ENCODE measurements at regions not wholly inside any gene's neighbourhood (a gene's known extent, or its start where the extent isn't known, plus 50 kb on each side); places are given as distances from the start of the nearest gene placed in this dataset.

DNA sequence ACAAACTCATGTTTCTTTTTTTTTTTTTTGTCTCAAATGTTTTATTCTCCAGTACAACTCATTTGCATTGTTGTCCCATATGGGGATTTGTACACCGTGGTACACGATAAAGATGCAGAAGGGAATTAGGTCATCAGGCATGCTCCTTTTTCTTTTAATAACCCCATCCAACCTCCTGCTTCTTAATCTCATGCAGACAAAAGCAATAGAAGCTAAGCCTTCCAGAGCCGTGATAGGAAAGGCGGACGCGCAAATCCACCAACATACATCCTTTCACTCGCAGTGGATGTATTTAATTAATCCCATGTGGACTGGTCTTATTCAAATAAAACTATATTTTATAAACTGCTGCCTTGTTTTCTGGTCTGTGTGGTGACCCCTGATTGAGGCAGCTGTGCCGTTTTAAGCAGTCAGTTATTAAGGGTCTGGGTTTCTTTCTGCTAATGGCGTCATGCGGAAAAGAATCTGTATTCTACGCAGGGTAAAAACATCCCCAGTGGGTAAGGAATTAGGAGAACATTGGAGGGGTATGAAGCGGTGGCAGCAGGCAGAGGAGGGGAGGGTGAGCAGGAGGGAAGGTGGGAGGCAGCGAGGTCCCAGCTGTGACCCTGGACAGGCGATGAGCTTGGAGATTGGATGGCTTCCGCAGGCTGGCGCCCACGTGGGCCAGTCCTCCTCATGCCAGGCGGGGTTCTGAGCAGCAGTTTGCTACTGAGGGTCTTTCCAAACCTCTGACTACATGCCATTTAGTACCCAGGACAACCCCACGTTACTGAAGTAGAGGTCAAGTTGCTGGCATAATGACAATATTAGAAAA lies 172.8 kb downstream of the LINC00237 start:
- DNase-seq (ENCODE audit: low read depth), result no peak

DNA sequence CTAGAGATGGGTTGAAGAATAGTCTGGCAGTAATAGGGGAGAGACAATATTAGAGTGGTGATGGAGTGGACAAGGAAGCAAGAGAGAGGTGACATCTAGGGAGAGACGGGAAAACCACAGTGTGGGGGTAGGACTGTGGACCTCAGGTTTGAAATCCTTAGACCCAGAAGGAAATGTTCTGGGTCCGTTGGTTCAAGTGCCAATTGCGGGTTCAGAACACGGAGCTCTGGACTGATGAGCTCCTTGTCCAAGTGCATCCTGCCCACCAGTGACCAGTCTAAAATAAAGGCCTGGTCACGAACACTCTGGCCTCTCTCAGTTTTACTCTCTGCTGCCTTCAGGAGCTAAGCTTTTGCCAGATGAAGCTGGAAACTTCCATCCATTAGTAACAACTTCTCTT lies 174.0 kb downstream of the LINC00237 start:
- no peak for DNase-seq (ENCODE audit: low read depth)

GRCh38 chr20:20931632-20932031 lies 174.5 kb downstream of the LINC00237 start:
- no peak for DNase-seq (ENCODE audit: low read depth)

DNA sequence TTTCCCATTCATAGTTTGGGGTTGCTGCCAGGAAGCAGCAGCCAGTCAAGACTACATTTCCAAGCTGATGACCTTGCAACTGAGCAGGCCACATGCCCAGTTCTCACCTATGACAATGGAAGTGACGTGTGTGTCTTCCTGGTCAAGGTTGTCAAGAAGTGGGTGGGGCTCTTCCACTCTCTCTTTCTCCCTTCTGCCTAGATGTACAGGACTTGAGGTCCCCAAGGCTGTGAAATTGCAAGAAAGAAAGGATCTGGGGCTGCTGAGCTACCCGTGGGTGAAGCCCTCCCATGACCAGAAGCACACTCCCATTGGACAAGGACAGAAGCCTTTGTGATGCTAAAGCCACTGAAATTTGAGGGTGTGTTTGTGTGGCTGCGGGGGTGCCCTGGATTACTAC lies 175.1 kb downstream of the LINC00237 start:
- no peak for DNase-seq (ENCODE audit: low read depth)

GRCh38 chr20:20930500-20930899 lies 175.7 kb downstream of the LINC00237 start:
- no peak for DNase-seq (ENCODE audit: low read depth)

DNA sequence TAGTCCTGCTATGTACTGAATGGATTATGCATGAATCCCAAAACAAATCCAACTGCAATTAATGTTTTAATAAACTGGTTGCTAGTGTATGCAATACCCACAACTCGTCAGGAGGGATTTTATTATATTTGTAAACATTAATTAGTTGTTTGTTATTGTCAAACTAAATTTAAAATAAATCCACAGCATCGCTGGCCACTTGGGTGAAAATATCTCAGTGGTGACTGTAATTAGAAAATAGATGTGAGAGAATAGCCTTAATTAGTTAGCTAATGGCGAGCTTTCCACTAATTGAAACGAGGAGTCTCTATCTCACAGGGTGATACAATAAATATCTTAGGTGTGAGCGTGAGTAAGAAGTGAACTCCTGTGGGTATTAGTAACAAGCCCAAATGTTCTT lies 176.8 kb downstream of the LINC00237 start:
- DNase-seq (ENCODE audit: low read depth), result no peak

DNA sequence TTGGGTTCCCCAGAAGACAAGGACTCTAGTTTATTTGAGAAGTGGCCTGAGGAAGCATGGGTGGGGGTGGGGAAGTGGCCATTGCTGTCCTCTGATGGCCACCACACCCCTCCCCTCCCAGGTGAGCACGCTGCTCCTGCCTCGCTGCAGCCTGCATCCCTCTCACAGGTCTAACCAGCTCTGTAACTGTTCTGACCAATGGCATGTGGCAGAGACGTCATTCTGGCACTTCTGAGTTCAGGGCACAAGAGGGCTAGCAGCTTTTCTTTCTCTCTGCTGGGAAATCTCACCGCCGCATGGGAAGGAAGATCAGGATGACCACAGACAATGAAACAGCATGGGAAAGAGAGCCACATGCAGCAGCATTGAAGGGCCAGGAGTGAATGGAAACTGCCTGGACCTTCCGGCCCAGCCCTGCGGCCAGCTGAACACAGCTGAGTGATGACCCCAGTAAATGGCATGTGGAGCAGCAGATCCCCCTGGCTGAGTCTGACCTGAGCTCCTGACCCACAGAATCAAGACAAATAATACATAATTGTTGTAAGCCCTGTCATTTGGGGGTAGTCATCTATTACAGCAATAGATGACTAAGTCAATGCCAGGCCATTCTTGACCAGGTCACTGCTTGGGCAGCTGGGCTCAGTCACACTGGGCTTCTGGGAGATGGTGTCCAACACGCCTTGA lies 179.8 kb downstream of the LINC00237 start:
- no peak for DNase-seq (ENCODE audit: low read depth)

DNA sequence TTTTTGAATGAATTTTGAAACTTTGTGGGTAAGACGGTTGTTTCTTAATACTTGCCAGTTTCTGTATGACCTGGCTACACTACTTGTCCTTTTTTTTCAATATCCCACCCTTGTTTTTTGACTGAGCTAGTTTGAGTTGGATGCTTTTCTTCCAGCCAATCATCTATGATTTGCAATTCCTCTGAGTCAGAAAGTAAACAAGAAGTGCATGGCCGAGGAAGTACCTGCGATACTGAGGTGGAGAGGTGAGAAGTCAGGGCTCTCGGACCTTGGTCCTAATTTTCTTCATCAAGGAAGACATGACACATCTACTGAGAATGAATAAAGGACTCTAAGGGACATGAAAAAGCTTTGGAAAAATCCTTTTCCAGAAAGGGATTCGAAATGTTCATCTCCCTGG lies 185.7 kb downstream of the LINC00237 start:
- DNase-seq (ENCODE audit: low read depth), result no peak

- DNase-seq (ENCODE audit: low read depth), result no peak
These were observed 190.3 kb downstream of the LINC00237 start for GRCh38 chr20:20915844-20916243.

GRCh38 chr20:20904501-20904831 lies 192.0 kb upstream of the RALGAPA2 start:
- no peak for DNase-seq (ENCODE audit: low read depth)

GRCh38 chr20:20903773-20904500 lies 191.5 kb upstream of the RALGAPA2 start:
- no peak for DNase-seq (ENCODE audit: low read depth)

DNA sequence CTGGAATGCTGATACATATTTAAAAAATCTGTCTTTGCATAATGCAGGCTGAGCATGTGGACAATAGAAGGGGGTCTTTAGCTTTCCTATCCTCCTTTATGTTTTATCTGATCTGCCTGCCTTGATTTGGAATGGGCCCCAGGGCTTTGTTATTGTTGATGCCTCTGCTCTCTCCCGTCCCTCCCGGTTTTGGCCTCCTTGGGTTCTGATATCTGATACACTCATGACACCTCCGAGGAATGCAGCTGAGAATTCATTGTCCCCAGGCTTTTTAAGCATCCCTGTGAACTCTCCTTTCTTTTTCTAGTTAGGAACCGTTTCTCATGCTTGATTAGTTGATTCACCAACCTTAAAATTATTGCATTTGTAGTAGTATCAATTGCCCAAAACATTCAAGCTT lies 185.5 kb upstream of the RALGAPA2 start:
- no peak for DNase-seq (ENCODE audit: low read depth)

DNA sequence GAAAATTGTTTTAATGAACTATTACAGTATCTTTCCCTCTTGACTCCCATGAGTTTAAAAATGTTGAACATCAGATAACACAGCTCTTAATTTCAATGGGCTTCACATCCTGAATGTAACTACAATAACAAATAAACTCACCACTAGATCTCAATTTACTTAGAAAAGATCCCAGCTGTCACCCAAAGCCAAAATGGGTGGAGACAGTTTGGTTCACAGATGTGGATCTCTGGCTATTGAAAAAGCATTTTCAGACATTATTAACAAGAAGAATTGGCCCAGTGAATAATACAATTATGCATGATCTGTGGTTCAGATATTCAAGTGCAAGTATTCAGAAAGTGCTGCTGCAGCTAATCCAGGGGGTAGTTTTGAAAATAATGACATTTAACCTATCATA lies 184.7 kb upstream of the RALGAPA2 start:
- DNase-seq (ENCODE audit: low read depth), result no peak

- no peak for DNase-seq (ENCODE audit: low read depth)
These were observed 184.2 kb upstream of the RALGAPA2 start for GRCh38 chr20:20896606-20897005.

GRCh38 chr20:20895537-20895936 lies 183.1 kb upstream of the RALGAPA2 start:
- no peak for DNase-seq (ENCODE audit: low read depth)

- no peak for DNase-seq (ENCODE audit: low read depth)
These were observed 182.3 kb upstream of the RALGAPA2 start for GRCh38 chr20:20894753-20895152.

DNA sequence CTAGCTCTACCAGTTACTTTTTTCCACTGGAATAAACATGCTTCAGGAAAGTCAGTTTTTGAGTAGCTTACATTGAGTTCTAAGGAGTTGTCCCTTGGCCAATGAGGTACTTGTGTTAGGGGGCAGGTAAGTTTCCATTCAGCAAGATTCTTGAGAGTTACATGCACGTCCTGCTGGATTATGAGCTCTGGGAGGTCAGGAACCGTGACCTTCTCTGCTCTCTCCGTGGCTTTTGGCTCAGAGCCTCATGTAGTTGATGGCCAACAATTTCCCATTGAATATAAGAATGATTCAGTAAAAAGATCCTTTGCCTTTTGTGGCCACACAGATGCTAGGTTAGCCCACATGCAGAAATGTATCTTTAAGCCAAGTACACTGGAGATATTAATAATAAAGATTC lies 181.8 kb upstream of the RALGAPA2 start:
- no peak for DNase-seq (ENCODE audit: low read depth)

- no peak for DNase-seq (ENCODE audit: low read depth)
These were observed 179.9 kb upstream of the RALGAPA2 start for GRCh38 chr20:20892328-20892727.

GRCh38 chr20:20890751-20891150 lies 178.3 kb upstream of the RALGAPA2 start:
- DNase-seq (ENCODE audit: low read depth), result no peak

GRCh38 chr20:20888936-20889335 lies 176.5 kb upstream of the RALGAPA2 start:
- no peak for DNase-seq (ENCODE audit: low read depth)

DNA sequence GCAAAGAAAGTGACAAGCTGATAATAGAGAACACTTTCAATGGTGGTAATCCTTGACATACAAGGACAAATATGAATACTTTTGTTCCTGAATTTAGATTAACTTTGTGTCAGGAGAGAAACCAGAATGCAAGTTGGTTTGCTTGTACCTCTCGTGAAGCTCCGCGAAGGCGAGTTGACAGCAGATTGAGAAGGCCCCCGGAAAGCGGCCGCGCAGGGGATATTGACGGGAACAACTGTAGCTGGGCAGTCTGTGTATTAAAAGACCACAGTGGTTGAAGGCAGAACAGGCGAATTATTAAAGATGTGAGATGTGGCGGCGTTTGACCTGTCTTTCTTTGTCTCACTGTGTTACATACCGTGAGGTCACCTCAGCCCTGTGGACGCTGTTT lies 175.8 kb upstream of the RALGAPA2 start:
- DNase-seq (ENCODE audit: low read depth), result no peak

- no peak for DNase-seq (ENCODE audit: low read depth)
These were observed 175.3 kb upstream of the RALGAPA2 start for GRCh38 chr20:20887593-20888265.

GRCh38 chr20:20881808-20882207 lies 169.4 kb upstream of the RALGAPA2 start:
- DNase-seq (ENCODE audit: low read depth), result no peak

Measured in fibroblast of gingiva (primary cell).